ENCODE measurements at regions not wholly inside any gene's neighbourhood (a gene's known extent, or its start where the extent isn't known, plus 50 kb on each side); places are given as distances from the start of the nearest gene placed in this dataset.

DNA sequence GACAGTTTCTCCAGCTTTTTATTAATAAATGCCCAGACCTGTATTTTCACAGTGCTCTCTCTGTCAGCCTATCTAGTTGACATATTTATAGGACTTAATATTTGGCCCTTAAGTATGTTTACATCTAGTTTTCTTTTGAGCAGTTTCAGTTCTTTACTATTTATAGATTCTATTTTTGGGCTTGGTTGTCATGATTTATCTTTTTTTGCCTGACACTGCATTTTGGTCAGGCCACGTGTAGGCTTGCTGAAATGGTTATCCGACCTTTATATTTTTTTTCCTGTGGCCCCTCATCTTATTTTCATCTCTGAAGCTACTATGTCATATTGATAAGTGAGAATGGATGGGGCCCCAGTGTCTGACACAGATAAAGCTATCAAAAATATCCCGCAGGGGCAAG lies 515.4 kb upstream of the FZD8 start (continued):
- no peak for TF ChIP-seq SP4 (IDR thresholded peaks at IDR 0.05; ENCODE audit: low read length)

DNA sequence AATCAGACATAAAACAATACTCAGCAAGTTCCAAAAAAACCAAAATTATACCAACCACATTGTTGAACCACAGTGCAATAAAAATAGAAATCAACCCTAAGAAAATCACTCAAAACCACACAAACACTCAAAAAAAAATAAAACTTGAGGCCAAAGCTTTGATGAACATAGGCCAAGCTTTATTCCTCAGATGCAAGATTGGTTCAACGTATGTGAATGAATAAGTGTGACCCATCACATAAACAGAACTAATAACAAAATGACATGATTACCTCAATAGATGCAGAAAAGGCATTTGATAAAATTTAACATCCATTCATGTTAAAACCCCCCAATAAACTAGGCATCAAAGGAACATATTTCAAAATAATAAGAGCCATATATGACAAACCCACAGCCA lies 506.1 kb upstream of the FZD8 start:
- Histone ChIP-seq H4K20me1 (replicated peaks in 1 of 2; ENCODE audit: control insufficient read depth in 1 of 2, insufficient read depth in 2 of 2, low read length in 2 of 2) (no peaks in the 10 kb centered on the region), H4K8ac (ENCODE audit: extremely low read depth, insufficient read depth, low read length) (no peak overlapping the region), H2AFZ (ENCODE audit: low read length) (no peak overlapping the region), H4K91ac (replicated peaks; ENCODE audit: insufficient read length, low read length) (no peak overlapping the region), H2BK5ac (ENCODE audit: low read depth, low read length) (no peak overlapping the region), H3K4me3 (ENCODE audit: extremely low read depth in 1 of 4, insufficient read depth in 2 of 4, low read depth in 3 of 4, low read length in 4 of 4) (no peak overlapping the region), H4K5ac (ENCODE audit: insufficient read length, low read depth, low read length) (no peak overlapping the region), H3K4ac (replicated peaks; ENCODE audit: insufficient read length, low read depth, low read length) (no peak overlapping the region), H3K56ac (replicated peaks; ENCODE audit: insufficient read length, low read depth, low read length) (no peak overlapping the region), H2BK15ac (ENCODE audit: low read length) (no peak overlapping the region), H3K14ac (ENCODE audit: insufficient read length) (no peak overlapping the region), H3K27ac (ENCODE audit: low read depth, low read length) (no peak overlapping the region), H3K18ac (ENCODE audit: extremely low read depth, low read length) (no peak overlapping the region), H3K4me2 (ENCODE audit: insufficient read depth in 1 of 2, low read depth in 2 of 2, low read length in 2 of 2) (no peak overlapping the region), H3K4me1 (replicated peaks in 1 of 4; ENCODE audit: control insufficient read depth in 3 of 4, insufficient read depth in 4 of 4, low read length in 3 of 4) (peaks cover 0 to 2% (median 0%) of the 10 kb centered on the region in 4 experiments; a peak in 1 of 7 replicates), H2BK12ac (ENCODE audit: low read depth, low read length) (no peak overlapping the region), H3K79me1 (ENCODE audit: low read depth, low read length) (no peaks in the 10 kb centered on the region), H3K9me3 (ENCODE audit: insufficient read depth in 2 of 2, low read depth in 1 of 2, low read length in 1 of 2) (no peaks in the 10 kb centered on the region), H2AK5ac (ENCODE audit: low read depth, low read length) (no peak overlapping the region), H3K79me2 (ENCODE audit: control insufficient read depth in 1 of 2, insufficient read depth in 2 of 2, low read length in 2 of 2) (no peaks in the 10 kb centered on the region), H3K23me2 (ENCODE audit: low read depth, low read length) (no peaks in the 10 kb centered on the region), H2BK120ac (replicated peaks; ENCODE audit: low read depth, low read length) (no peak overlapping the region), H3K36me3 (ENCODE audit: control insufficient read depth in 2 of 4, insufficient read depth in 4 of 4, low read length in 3 of 4) (no peaks in the 10 kb centered on the region), H3K9ac (replicated peaks in 1 of 4; ENCODE audit: extremely low read depth in 1 of 4, low read depth in 3 of 4, low read length in 3 of 4) (no peak overlapping the region), H2BK20ac (ENCODE audit: low read length) (no peak overlapping the region), H3K23ac (ENCODE audit: insufficient read length) (no peak overlapping the region), H3K27me3 (replicated peaks in 1 of 4; ENCODE audit: control insufficient read depth in 3 of 4, extremely low read depth in 1 of 4, insufficient read depth in 3 of 4, low read length in 3 of 4) (no peaks in the 10 kb centered on the region)
- POLR2A ChIA-PET (ENCODE audit: partially characterized antibody), result no interaction called here
- no peak for FAIRE-seq
- DNase-seq (ENCODE audit: low read depth in 1 of 2, low spot score in 2 of 2), result no peak
- 96% methylated on average over 1 of the region's 1 CpG; no CpG with 5 or more reads in 1 of the 2 experiments for WGBS, 2 experiments (ENCODE audit: extremely low coverage in 1 of 2, insufficient coverage in 1 of 2, insufficient read length in 1 of 2, insufficient replicate concordance in 2 of 2, low coverage in 1 of 2, low lambda C conversion rate in 2 of 2, missing lambda C conversion rate in 1 of 2)
- CTCF ChIA-PET (ENCODE audit: partially characterized antibody), result no interaction called here
